Neural cell (in vitro differentiated cells): ENCODE measurements at regions not wholly inside any gene's neighbourhood (a gene's known extent, or its start where the extent isn't known, plus 50 kb on each side); places are given as distances from the start of the nearest gene placed in this dataset.

Source experiments
- CTCF ChIP-seq: fragments of 450-650 bp; IDR thresholded peaks from 2 replicates; pipeline ENCODE4 v1.5.1; 2014; ENCODE audit warnings: antibody characterized with exemption, mild to moderate bottlenecking, moderate library complexity; ENCODE audit not compliant: poor library complexity, severe bottlenecking
- EP300 ChIP-seq: fragments of 450-650 bp; conservative IDR thresholded peaks from 2 replicates; pipeline ENCODE4 v1.6.1; 2014; ENCODE audit warnings: antibody characterized with exemption, mild to moderate bottlenecking, moderate library complexity; ENCODE audit not compliant: poor library complexity, severe bottlenecking
- POLR2AphosphoS5 ChIP-seq: IDR thresholded peaks from 2 replicates; pipeline ENCODE4 v1.6.1; 2012
- SMC3 ChIP-seq: fragments of 450-650 bp; conservative IDR thresholded peaks from 2 replicates; pipeline ENCODE4 v1.6.1; 2014; ENCODE audit warnings: antibody characterized with exemption, mild to moderate bottlenecking, moderate library complexity; ENCODE audit not compliant: poor library complexity

GRCh38 chr6:40738551-40739193 is 151.5 kb upstream of the LRFN2 start:
- TF ChIP-seq CTCF: no peak
- no peak for TF ChIP-seq SMC3
- no peak for TF ChIP-seq POLR2AphosphoS5
- no peak for TF ChIP-seq EP300
